ENCODE measurements at regions not wholly inside any gene's neighbourhood (a gene's known extent, or its start where the extent isn't known, plus 50 kb on each side); places are given as distances from the start of the nearest gene placed in this dataset.

GRCh38 chr6:133768656-133769295 lies 120.1 kb upstream of the TCF21 start:
- TF ChIP-seq CTCF (conservative IDR thresholded peaks at IDR 0.05 in 1 of 2, IDR thresholded peaks at IDR 0.05 in 1 of 2; ENCODE audit: low read depth in 1 of 2, low read length in 2 of 2) (no peak), EZH2 (IDR thresholded peaks at IDR 0.05; ENCODE audit: low read length, missing control alignments) (no peak)

Data from fibroblast of lung (primary cell).